ENCODE measurements at regions not wholly inside any gene's neighbourhood (a gene's known extent, or its start where the extent isn't known, plus 50 kb on each side); places are given as distances from the start of the nearest gene placed in this dataset.

DNA sequence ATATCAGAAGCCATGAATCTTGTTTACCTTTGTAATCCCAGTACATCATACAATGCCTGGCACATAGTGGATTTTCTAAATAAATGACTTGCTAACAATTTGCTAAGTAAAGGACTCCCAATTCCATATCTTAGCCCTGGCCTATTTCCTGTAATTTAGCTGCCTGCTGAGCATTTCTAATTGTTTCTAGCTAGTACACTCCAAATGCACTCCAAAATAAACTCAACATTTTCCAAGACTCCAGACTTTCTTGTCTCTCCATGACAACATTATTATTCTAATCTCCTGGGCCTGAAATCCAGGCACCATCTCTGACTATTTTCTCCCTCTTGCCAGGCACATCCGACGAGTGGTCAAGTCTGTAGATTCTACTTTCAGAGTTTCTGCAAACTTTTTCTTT is 773.5 kb downstream of the SQOR start:
- POLR2A ChIA-PET = no interaction called here
- WGBS (ENCODE audit: insufficient coverage) = no CpG with 5 or more reads among the region's 2 CpGs

GRCh38 chr15:46409841-46410301 is 775.0 kb downstream of the SQOR start:
- Histone ChIP-seq H3K27me3 (replicated peaks in 2 of 5; ENCODE audit: control insufficient read depth in 4 of 5, insufficient read depth in 5 of 5, low read length in 4 of 5) (no peaks in the 10 kb centered on the region), H3K9me3 (ENCODE audit: control extremely low read depth in 1 of 5, control insufficient read depth in 4 of 5, insufficient read depth in 2 of 5, low read depth in 1 of 5, low read length in 4 of 5) (no peaks in the 10 kb centered on the region), H3K27ac (ENCODE audit: insufficient read depth in 1 of 2, low read depth in 1 of 2, low read length in 2 of 2, poor library complexity in 1 of 2, severe bottlenecking in 2 of 2) (no peak overlapping the region), H3K36me3 (ENCODE audit: control insufficient read depth in 4 of 4, insufficient read depth in 4 of 4, low read length in 3 of 4) (no peaks in the 10 kb centered on the region), H3K4me1 (ENCODE audit: control extremely low read depth in 1 of 4, control insufficient read depth in 4 of 4, insufficient read depth in 4 of 4, low read length in 3 of 4) (no peaks in the 10 kb centered on the region), H3K4me3 (ENCODE audit: control insufficient read depth in 1 of 7, extremely low read depth in 1 of 7, insufficient read depth in 4 of 7, low read depth in 2 of 7, low read length in 6 of 7) (no peak overlapping the region)
- ChIA-PET POLR2A (no interaction called here), CTCF (no interaction called here)
- DNase-seq = no peak
- WGBS (ENCODE audit: insufficient coverage) = 90% methylated on average over 3 of the region's 4 CpGs

More for the DNA sequence above, 773.5 kb downstream of the SQOR start:
- no peaks in the 10 kb centered on the region for H3K4me1 ChIP-seq (ENCODE audit: control extremely low read depth in 1 of 4, control insufficient read depth in 4 of 4, insufficient read depth in 4 of 4, low read length in 3 of 4)
- H3K9me3 ChIP-seq (ENCODE audit: control extremely low read depth in 1 of 5, control insufficient read depth in 4 of 5, insufficient read depth in 2 of 5, low read depth in 1 of 5, low read length in 4 of 5) = no peaks in the 10 kb centered on the region
- no peaks in the 10 kb centered on the region for H3K27me3 ChIP-seq (replicated peaks in 2 of 5; ENCODE audit: control insufficient read depth in 4 of 5, insufficient read depth in 5 of 5, low read length in 4 of 5)
- CTCF ChIA-PET = no interaction called here
- H3K27ac ChIP-seq (ENCODE audit: insufficient read depth in 1 of 2, low read depth in 1 of 2, low read length in 2 of 2, poor library complexity in 1 of 2, severe bottlenecking in 2 of 2) = no peak overlapping the region
- no peak for DNase-seq
- H3K4me3 ChIP-seq (ENCODE audit: control insufficient read depth in 1 of 7, extremely low read depth in 1 of 7, insufficient read depth in 4 of 7, low read depth in 2 of 7, low read length in 6 of 7) = no peak overlapping the region
- no peaks in the 10 kb centered on the region for H3K36me3 ChIP-seq (ENCODE audit: control insufficient read depth in 4 of 4, insufficient read depth in 4 of 4, low read length in 3 of 4)

GRCh38 chr15:46410705-46411104 is 775.9 kb downstream of the SQOR start:
- no peak overlapping the region for H3K27ac ChIP-seq (ENCODE audit: insufficient read depth in 1 of 2, low read depth in 1 of 2, low read length in 2 of 2, poor library complexity in 1 of 2, severe bottlenecking in 2 of 2)
- DNase-seq = no peak
- ChIA-PET POLR2A (no interaction called here), CTCF (no interaction called here)
- no peaks in the 10 kb centered on the region for H3K4me1 ChIP-seq (ENCODE audit: control extremely low read depth in 1 of 4, control insufficient read depth in 4 of 4, insufficient read depth in 4 of 4, low read length in 3 of 4)
- H3K9me3 ChIP-seq (ENCODE audit: control extremely low read depth in 1 of 5, control insufficient read depth in 4 of 5, insufficient read depth in 2 of 5, low read depth in 1 of 5, low read length in 4 of 5) = no peaks in the 10 kb centered on the region
- 100% methylated on average over 1 of the region's 2 CpGs for WGBS (ENCODE audit: insufficient coverage)
- no peaks in the 10 kb centered on the region for H3K36me3 ChIP-seq (ENCODE audit: control insufficient read depth in 4 of 4, insufficient read depth in 4 of 4, low read length in 3 of 4)
- no peaks in the 10 kb centered on the region for H3K27me3 ChIP-seq (replicated peaks in 2 of 5; ENCODE audit: control insufficient read depth in 4 of 5, insufficient read depth in 5 of 5, low read length in 4 of 5)
- H3K4me3 ChIP-seq (ENCODE audit: control insufficient read depth in 1 of 7, extremely low read depth in 1 of 7, insufficient read depth in 4 of 7, low read depth in 2 of 7, low read length in 6 of 7) = no peak overlapping the region

DNA sequence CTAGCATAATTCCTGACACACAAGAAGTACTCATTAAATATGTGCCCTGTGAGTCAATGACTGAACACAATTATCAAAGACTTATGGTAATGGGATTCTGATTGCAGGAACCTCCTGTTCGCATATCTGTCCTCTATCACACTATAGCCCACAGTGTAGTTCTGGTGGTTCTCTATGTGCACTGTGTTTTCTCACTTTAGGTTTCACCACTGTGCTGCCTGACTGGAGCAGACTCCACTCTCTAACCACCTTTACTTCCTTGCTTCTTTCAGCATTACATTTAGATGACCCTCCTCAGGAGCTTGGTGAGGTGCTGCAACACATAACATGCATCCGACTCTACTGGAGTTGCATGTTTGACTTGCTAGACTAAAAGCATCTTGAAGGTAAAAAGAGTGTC is 777.1 kb downstream of the SQOR start:
- WGBS (ENCODE audit: insufficient coverage) = 92% methylated on average over 2 of the region's 2 CpGs
- no peaks in the 10 kb centered on the region for H3K36me3 ChIP-seq (ENCODE audit: control insufficient read depth in 4 of 4, insufficient read depth in 4 of 4, low read length in 3 of 4)
- ChIA-PET CTCF (no interaction called here), POLR2A (no interaction called here)
- no peaks in the 10 kb centered on the region for H3K9me3 ChIP-seq (ENCODE audit: control extremely low read depth in 1 of 5, control insufficient read depth in 4 of 5, insufficient read depth in 2 of 5, low read depth in 1 of 5, low read length in 4 of 5)
- no peak overlapping the region for H3K4me3 ChIP-seq (ENCODE audit: control insufficient read depth in 1 of 7, extremely low read depth in 1 of 7, insufficient read depth in 4 of 7, low read depth in 2 of 7, low read length in 6 of 7)
- H3K4me1 ChIP-seq (ENCODE audit: control extremely low read depth in 1 of 4, control insufficient read depth in 4 of 4, insufficient read depth in 4 of 4, low read length in 3 of 4) = no peaks in the 10 kb centered on the region
- H3K27me3 ChIP-seq (replicated peaks in 2 of 5; ENCODE audit: control insufficient read depth in 4 of 5, insufficient read depth in 5 of 5, low read length in 4 of 5) = no peaks in the 10 kb centered on the region
- no peak for DNase-seq
- no peak overlapping the region for H3K27ac ChIP-seq (ENCODE audit: insufficient read depth in 1 of 2, low read depth in 1 of 2, low read length in 2 of 2, poor library complexity in 1 of 2, severe bottlenecking in 2 of 2)

- no CpG with 5 or more reads among the region's 1 CpG for WGBS (ENCODE audit: insufficient coverage)
- ChIA-PET CTCF (no interaction called here), POLR2A (no interaction called here)
- Histone ChIP-seq H3K4me1 (ENCODE audit: control extremely low read depth in 1 of 4, control insufficient read depth in 4 of 4, insufficient read depth in 4 of 4, low read length in 3 of 4) (no peaks in the 10 kb centered on the region), H3K36me3 (ENCODE audit: control insufficient read depth in 4 of 4, insufficient read depth in 4 of 4, low read length in 3 of 4) (no peaks in the 10 kb centered on the region), H3K27me3 (replicated peaks in 2 of 5; ENCODE audit: control insufficient read depth in 4 of 5, insufficient read depth in 5 of 5, low read length in 4 of 5) (no peaks in the 10 kb centered on the region), H3K4me3 (ENCODE audit: control insufficient read depth in 1 of 7, extremely low read depth in 1 of 7, insufficient read depth in 4 of 7, low read depth in 2 of 7, low read length in 6 of 7) (no peak overlapping the region), H3K9me3 (ENCODE audit: control extremely low read depth in 1 of 5, control insufficient read depth in 4 of 5, insufficient read depth in 2 of 5, low read depth in 1 of 5, low read length in 4 of 5) (no peaks in the 10 kb centered on the region), H3K27ac (ENCODE audit: insufficient read depth in 1 of 2, low read depth in 1 of 2, low read length in 2 of 2, poor library complexity in 1 of 2, severe bottlenecking in 2 of 2) (no peak overlapping the region)
- DNase-seq = no peak
Observed at GRCh38 chr15:46413799-46414198, 779.0 kb downstream of the SQOR start.

- Histone ChIP-seq H3K9me3 (ENCODE audit: control extremely low read depth in 1 of 5, control insufficient read depth in 4 of 5, insufficient read depth in 2 of 5, low read depth in 1 of 5, low read length in 4 of 5) (no peaks in the 10 kb centered on the region), H3K36me3 (ENCODE audit: control insufficient read depth in 4 of 4, insufficient read depth in 4 of 4, low read length in 3 of 4) (no peaks in the 10 kb centered on the region), H3K27ac (ENCODE audit: insufficient read depth in 1 of 2, low read depth in 1 of 2, low read length in 2 of 2, poor library complexity in 1 of 2, severe bottlenecking in 2 of 2) (no peak overlapping the region), H3K4me3 (ENCODE audit: control insufficient read depth in 1 of 7, extremely low read depth in 1 of 7, insufficient read depth in 4 of 7, low read depth in 2 of 7, low read length in 6 of 7) (no peak overlapping the region), H3K27me3 (replicated peaks in 2 of 5; ENCODE audit: control insufficient read depth in 4 of 5, insufficient read depth in 5 of 5, low read length in 4 of 5) (no peaks in the 10 kb centered on the region), H3K4me1 (ENCODE audit: control extremely low read depth in 1 of 4, control insufficient read depth in 4 of 4, insufficient read depth in 4 of 4, low read length in 3 of 4) (no peaks in the 10 kb centered on the region)
- CTCF ChIA-PET = no interaction called here
- WGBS (ENCODE audit: insufficient coverage) = no CpG with 5 or more reads among the region's 1 CpG
- DNase-seq = no peak
- POLR2A ChIA-PET = no interaction called here
Observed at GRCh38 chr15:46416544-46416943, 781.7 kb downstream of the SQOR start.

- CTCF ChIA-PET = no interaction called here
- no CpG with 5 or more reads among the region's 1 CpG for WGBS (ENCODE audit: insufficient coverage)
- no peak for DNase-seq
Observed at GRCh38 chr15:46420990-46421389, 786.2 kb downstream of the SQOR start.

More at GRCh38 chr15:46420990-46421389, 786.2 kb downstream of the SQOR start:
- H3K27me3 ChIP-seq (replicated peaks in 2 of 5; ENCODE audit: control insufficient read depth in 4 of 5, insufficient read depth in 5 of 5, low read length in 4 of 5) = no peaks in the 10 kb centered on the region
- H3K27ac ChIP-seq (ENCODE audit: insufficient read depth in 1 of 2, low read depth in 1 of 2, low read length in 2 of 2, poor library complexity in 1 of 2, severe bottlenecking in 2 of 2) = no peak overlapping the region
- peaks cover 0 to 7% (median 0%) of the 10 kb centered on the region in 5 experiments for H3K9me3 ChIP-seq (ENCODE audit: control extremely low read depth in 1 of 5, control insufficient read depth in 4 of 5, insufficient read depth in 2 of 5, low read depth in 1 of 5, low read length in 4 of 5)
- H3K4me1 ChIP-seq (ENCODE audit: control extremely low read depth in 1 of 4, control insufficient read depth in 4 of 4, insufficient read depth in 4 of 4, low read length in 3 of 4) = no peaks in the 10 kb centered on the region
- H3K36me3 ChIP-seq (ENCODE audit: control insufficient read depth in 4 of 4, insufficient read depth in 4 of 4, low read length in 3 of 4) = no peaks in the 10 kb centered on the region
- H3K4me3 ChIP-seq (ENCODE audit: control insufficient read depth in 1 of 7, extremely low read depth in 1 of 7, insufficient read depth in 4 of 7, low read depth in 2 of 7, low read length in 6 of 7) = no peak overlapping the region
- POLR2A ChIA-PET = no interaction called here

All from common myeloid progenitor, CD34-positive (primary cell).